Fibroblast of pulmonary artery (primary cell): ENCODE measurements at regions not wholly inside any gene's neighbourhood (a gene's known extent, or its start where the extent isn't known, plus 50 kb on each side); places are given as distances from the start of the nearest gene placed in this dataset.

ENCODE experiments used
- DNase-seq: peaks from one replicate; pipeline ENCODE4 v3.0.0-alpha.2; 2010; ENCODE audit warnings: low read depth
- H3K4me3 ChIP-seq: replicated peaks from 2 replicates; pipeline ENCODE4 v1.5.1; 2011; ENCODE audit warnings: low read depth, mild to moderate bottlenecking, control low read depth, low read length, moderate library complexity
- TF ChIP-seq, protein P1 (sequence below): IDR thresholded peaks from 2 replicates; pipeline ENCODE4 v1.5.1; 2011; ENCODE audit warnings: mild to moderate bottlenecking, control low read depth, low read length, inconsistent platforms; ENCODE audit errors: missing control alignments

DNA sequence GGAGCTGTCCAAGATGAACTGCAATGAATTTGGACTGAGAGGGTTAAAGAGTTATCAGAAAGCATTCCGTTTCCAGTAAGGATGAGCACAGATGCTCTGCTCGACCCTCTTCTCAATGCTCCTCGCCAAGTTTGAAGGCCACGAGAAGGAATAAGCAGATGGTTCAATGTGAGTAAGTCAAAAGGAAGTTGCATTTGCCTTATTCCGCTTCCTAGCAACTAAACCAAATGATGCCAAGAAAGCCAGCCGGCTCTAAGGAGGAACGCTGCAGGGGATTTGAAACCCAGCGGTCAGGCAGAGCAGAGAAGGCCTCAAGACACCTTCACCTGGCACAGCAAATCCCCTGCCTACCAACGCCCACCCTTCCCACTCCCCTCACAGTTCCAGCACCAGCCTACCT, 52.1 kb upstream of the CNEP1R1 start:
- TF ChIP-seq, protein P1, sequence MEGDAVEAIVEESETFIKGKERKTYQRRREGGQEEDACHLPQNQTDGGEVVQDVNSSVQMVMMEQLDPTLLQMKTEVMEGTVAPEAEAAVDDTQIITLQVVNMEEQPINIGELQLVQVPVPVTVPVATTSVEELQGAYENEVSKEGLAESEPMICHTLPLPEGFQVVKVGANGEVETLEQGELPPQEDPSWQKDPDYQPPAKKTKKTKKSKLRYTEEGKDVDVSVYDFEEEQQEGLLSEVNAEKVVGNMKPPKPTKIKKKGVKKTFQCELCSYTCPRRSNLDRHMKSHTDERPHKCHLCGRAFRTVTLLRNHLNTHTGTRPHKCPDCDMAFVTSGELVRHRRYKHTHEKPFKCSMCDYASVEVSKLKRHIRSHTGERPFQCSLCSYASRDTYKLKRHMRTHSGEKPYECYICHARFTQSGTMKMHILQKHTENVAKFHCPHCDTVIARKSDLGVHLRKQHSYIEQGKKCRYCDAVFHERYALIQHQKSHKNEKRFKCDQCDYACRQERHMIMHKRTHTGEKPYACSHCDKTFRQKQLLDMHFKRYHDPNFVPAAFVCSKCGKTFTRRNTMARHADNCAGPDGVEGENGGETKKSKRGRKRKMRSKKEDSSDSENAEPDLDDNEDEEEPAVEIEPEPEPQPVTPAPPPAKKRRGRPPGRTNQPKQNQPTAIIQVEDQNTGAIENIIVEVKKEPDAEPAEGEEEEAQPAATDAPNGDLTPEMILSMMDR, result no peak
- no peak for DNase-seq
- no peak overlapping the region for H3K4me3 ChIP-seq
